ENCODE measurements at regions not wholly inside any gene's neighbourhood (a gene's known extent, or its start where the extent isn't known, plus 50 kb on each side); places are given as distances from the start of the nearest gene placed in this dataset.

DNA sequence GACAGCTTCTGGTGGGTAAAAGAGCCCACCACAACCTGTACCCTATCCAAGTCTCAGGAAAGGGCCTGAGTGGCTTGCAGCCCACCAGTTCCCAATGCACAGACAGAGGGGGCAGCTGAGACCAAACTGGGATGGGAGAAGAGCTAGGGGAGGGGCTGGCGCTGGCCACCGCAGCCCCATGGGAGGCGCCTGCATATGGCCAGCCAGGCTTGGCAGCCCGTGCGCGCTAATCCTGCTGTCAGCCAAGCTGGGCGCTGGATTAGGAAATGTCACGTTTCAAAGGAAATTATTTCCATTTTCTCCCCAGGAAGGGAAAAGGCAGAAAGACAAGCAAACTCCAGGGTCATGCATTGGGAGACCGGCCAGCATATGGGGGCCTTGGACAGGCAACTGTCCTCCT is 236.8 kb downstream of the BUD13 start (continued):
- TF ChIP-seq, protein P1, sequence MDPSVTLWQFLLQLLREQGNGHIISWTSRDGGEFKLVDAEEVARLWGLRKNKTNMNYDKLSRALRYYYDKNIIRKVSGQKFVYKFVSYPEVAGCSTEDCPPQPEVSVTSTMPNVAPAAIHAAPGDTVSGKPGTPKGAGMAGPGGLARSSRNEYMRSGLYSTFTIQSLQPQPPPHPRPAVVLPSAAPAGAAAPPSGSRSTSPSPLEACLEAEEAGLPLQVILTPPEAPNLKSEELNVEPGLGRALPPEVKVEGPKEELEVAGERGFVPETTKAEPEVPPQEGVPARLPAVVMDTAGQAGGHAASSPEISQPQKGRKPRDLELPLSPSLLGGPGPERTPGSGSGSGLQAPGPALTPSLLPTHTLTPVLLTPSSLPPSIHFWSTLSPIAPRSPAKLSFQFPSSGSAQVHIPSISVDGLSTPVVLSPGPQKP (IDR thresholded peaks at IDR 0.05; ENCODE audit: low read depth, low read length): no peak
- TF ChIP-seq E2F6 (IDR thresholded peaks at IDR 0.05; ENCODE audit: borderline replicate concordance, low read depth) (no peak), REST (IDR thresholded peaks at IDR 0.05) (no peak)

- H3K27ac ChIP-seq: no peak overlapping the region
- POLR2A ChIA-PET: interaction anchor here (0.5 kb wide), 1 partner anchor 608 kb away, joined by 4 read pairs; no protein-coding TSS in a partner anchor
- CTCF ChIA-PET: interaction anchor here (1.1 to 1.5 kb wide), 2 partner anchors 16 to 81 kb away, joined by 3 to 4 read pairs; no protein-coding TSS in a partner anchor
- FAIRE-seq: no peak
- H3K4me3 ChIP-seq: no peak overlapping the region
- no peak for DNase-seq (ENCODE audit: low read depth in 1 of 2, low spot score in 1 of 2)
- H3K4me1 ChIP-seq: no peaks in the 10 kb centered on the region
- no peaks in the 10 kb centered on the region for H3K9me3 ChIP-seq
- no peak overlapping the region for H3K4me2 ChIP-seq
- WGBS (ENCODE audit: missing lambda C conversion rate): 46% methylated on average over 9 of the region's 9 CpGs
- no peak for ATAC-seq
- TF ChIP-seq RCOR1 (IDR thresholded peaks at IDR 0.05; ENCODE audit: low read depth, low read length) (no peak), RARB (CRISPR knock-in tag; IDR thresholded peaks at IDR 0.05) (no peak), HOXB5 (CRISPR knock-in tag; IDR thresholded peaks at IDR 0.05) (no peak), ZSCAN20 (CRISPR knock-in tag; IDR thresholded peaks at IDR 0.05) (no peak), ZC3H11A (IDR thresholded peaks at IDR 0.05) (no peak), TFCP2L1 (CRISPR knock-in tag; IDR thresholded peaks at IDR 0.05) (no peak), RNF2 (IDR thresholded peaks at IDR 0.05; ENCODE audit: borderline replicate concordance, low read depth) (no peak), SMC3 (IDR thresholded peaks at IDR 0.05) (no peak), ESRRA (IDR thresholded peaks at IDR 0.05; ENCODE audit: borderline replicate concordance, low read length) (no peak), NPAS2 (CRISPR knock-in tag; IDR thresholded peaks at IDR 0.05; ENCODE audit: borderline replicate concordance) (no peak), CHD4 (IDR thresholded peaks at IDR 0.05; ENCODE audit: borderline replicate concordance) (no peak), HOXA7 (CRISPR knock-in tag; IDR thresholded peaks at IDR 0.05) (no peak), MAZ (IDR thresholded peaks at IDR 0.05; ENCODE audit: borderline replicate concordance, low read depth, low read length) (no peak), MYC (IDR thresholded peaks at IDR 0.05; ENCODE audit: borderline replicate concordance, low read length) (no peak), EP300 (IDR thresholded peaks at IDR 0.05) (no peak), HOXB13 (CRISPR knock-in tag; IDR thresholded peaks at IDR 0.05; ENCODE audit: low read depth) (no peak)
- TF ChIP-seq, protein P2, sequence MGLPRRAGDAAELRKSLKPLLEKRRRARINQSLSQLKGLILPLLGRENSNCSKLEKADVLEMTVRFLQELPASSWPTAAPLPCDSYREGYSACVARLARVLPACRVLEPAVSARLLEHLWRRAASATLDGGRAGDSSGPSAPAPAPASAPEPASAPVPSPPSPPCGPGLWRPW (IDR thresholded peaks at IDR 0.05): no peak
Measured at GRCh38 chr11:116535120-116535519, 237.7 kb downstream of the BUD13 start.
